NK-92 (cell line): ENCODE measurements at regions not wholly inside any gene's neighbourhood (a gene's known extent, or its start where the extent isn't known, plus 50 kb on each side); places are given as distances from the start of the nearest gene placed in this dataset.

ENCODE experiments used
- DNase-seq: peaks from one replicate; lab custom pipeline; 2025; ENCODE audit not compliant: unreplicated experiment; lab: John Stamatoyannopoulos, UW

- DNase-seq: no peak
Measured at GRCh38 chr7:155863721-155864151, 51.5 kb upstream of the SHH start.

- no peak for DNase-seq
Measured at GRCh38 chr7:155862123-155862892, 50.0 kb upstream of the SHH start.
